Hepatocyte (in vitro differentiated cells): ENCODE measurements at regions not wholly inside any gene's neighbourhood (a gene's known extent, or its start where the extent isn't known, plus 50 kb on each side); places are given as distances from the start of the nearest gene placed in this dataset.
"Not testable (repeated sequence)": the region's sequence is repeated elsewhere in the genome, so short reads cannot be mapped to it uniquely, and the experiment has no call there.

Source experiments
- DNase-seq: peaks from one replicate; pipeline ENCODE4 v3.0.0-alpha.2; 2016; ENCODE audit warnings: low spot score
- H2AFZ ChIP-seq: fragments of 200-600 bp; sonication (generic); 2 replicates; pipeline ENCODE4 v1.6.0; 2016; ENCODE audit warnings: antibody characterized with exemption, mild to moderate bottlenecking
- H3K27ac ChIP-seq: fragments of 200-600 bp; sonication (generic); 2 replicates; pipeline ENCODE4 v1.5.1; 2016; ENCODE audit warnings: mild to moderate bottlenecking
- H3K27me3 ChIP-seq: fragments of 200-600 bp; sonication (generic); 2 replicates; pipeline ENCODE4 v1.6.1; 2016
- H3K36me3 ChIP-seq: fragments of 200-600 bp; sonication (generic); replicated peaks from 2 replicates; pipeline ENCODE4 v1.5.1; 2016; ENCODE audit warnings: low read depth; ENCODE audit not compliant: insufficient read depth
- H3K4me1 ChIP-seq: fragments of 200-600 bp; sonication (generic); 2 replicates; pipeline ENCODE4 v1.5.1; 2016; ENCODE audit warnings: mild to moderate bottlenecking, moderate library complexity; ENCODE audit not compliant: insufficient read depth
- H3K4me2 ChIP-seq: fragments of 200-600 bp; sonication (generic); 2 replicates; pipeline ENCODE4 v1.6.0; 2016
- H3K4me3 ChIP-seq: fragments of 200-600 bp; sonication (generic); 2 replicates; pipeline ENCODE4 v1.5.1; 2016; ENCODE audit warnings: mild to moderate bottlenecking
- H3K79me2 ChIP-seq: fragments of 200-600 bp; sonication (generic); 2 replicates; pipeline ENCODE4 v1.6.0; 2017; ENCODE audit warnings: mild to moderate bottlenecking
- H3K9me2 ChIP-seq: fragments of 200-600 bp; sonication (generic); replicated peaks from 2 replicates; pipeline ENCODE4 v1.6.0; 2017; ENCODE audit warnings: mild to moderate bottlenecking; ENCODE audit not compliant: insufficient read depth
- H3K9me3 ChIP-seq: fragments of 200-600 bp; sonication (generic); 2 replicates; pipeline ENCODE4 v1.5.1; 2016; ENCODE audit warnings: low read depth, mild to moderate bottlenecking
- H4K20me1 ChIP-seq: fragments of 200-600 bp; sonication (generic); 2 replicates; pipeline ENCODE4 v1.6.0; 2016; ENCODE audit warnings: mild to moderate bottlenecking; ENCODE audit not compliant: insufficient read depth, poor library complexity, severe bottlenecking
- EZH2 ChIP-seq: fragments of 200-600 bp; sonication (generic); IDR thresholded peaks from 2 replicates; pipeline ENCODE4 v1.6.1; 2016; ENCODE audit warnings: antibody characterized with exemption, mild to moderate bottlenecking, borderline replicate concordance
- EZH2phosphoT487 ChIP-seq: fragments of 200-600 bp; sonication (generic); IDR thresholded peaks from one replicate; pipeline ENCODE4 v1.6.1; 2018; ENCODE audit warnings: antibody characterized with exemption, mild to moderate bottlenecking, low read depth, moderate library complexity; ENCODE audit not compliant: unreplicated experiment, severe bottlenecking
- WGBS: methylation state at CpG from one replicate; pipeline ENCODE4 v1.1.6; 2016; ENCODE audit warnings: low lambda C conversion rate; ENCODE audit errors: missing lambda C conversion rate; 5-methylcytosine and 5-hydroxymethylcytosine counted together
- TF ChIP-seq, protein P1 (sequence below): fragments of 200-600 bp; sonication (generic); IDR thresholded peaks from 2 replicates; pipeline ENCODE4 v1.5.1; 2016; ENCODE audit warnings: antibody characterized with exemption, mild to moderate bottlenecking; ENCODE audit not compliant: poor library complexity

DNA sequence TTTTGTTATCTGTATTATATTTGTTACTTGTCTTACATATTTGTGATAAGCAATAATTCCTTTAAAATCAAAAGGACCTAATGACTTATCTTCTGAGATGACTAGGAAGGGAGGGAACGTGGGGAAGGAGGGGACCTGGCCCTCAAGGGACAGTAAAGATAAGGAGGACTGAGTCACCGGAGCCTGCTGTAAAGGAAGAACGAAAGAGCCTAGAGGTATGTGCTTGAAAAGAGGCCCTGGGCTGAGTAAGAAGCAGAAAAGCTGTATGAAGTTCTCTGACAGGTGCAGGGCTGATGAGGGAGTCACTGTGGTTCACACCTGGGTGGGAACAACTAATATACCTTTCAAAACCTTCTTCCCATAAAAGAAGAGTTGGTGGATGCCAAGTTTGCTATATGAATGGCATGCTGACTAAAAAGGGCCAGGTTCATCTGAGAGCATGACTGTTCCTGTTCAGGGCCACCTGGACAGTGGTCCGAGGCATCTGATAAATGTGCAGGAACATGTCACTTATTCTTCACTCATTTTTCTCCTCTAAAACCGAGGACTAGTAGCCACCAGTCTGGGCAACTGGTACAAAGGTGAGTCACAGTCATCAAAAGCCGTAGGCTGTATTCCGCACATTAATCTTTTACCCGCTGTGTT lies 111.3 kb downstream of the TNFAIP3 start:
- Histone ChIP-seq H3K27ac (peak overlapping the region; percentile 67), H3K36me3 (no peaks in the 10 kb centered on the region), H3K4me2 (no peak overlapping the region), H3K4me1 (peaks cover 6% of the 10 kb centered on the region), H3K9me3 (no peaks in the 10 kb centered on the region), H3K4me3 (no peak overlapping the region), H2AFZ (no peak overlapping the region), H3K27me3 (no peaks in the 10 kb centered on the region), H3K9me2 (no peaks in the 10 kb centered on the region), H3K79me2 (no peaks in the 10 kb centered on the region), H4K20me1 (no peaks in the 10 kb centered on the region)
- WGBS = 52% methylated on average over 8 of the region's 8 CpGs
- TF ChIP-seq, protein P1, sequence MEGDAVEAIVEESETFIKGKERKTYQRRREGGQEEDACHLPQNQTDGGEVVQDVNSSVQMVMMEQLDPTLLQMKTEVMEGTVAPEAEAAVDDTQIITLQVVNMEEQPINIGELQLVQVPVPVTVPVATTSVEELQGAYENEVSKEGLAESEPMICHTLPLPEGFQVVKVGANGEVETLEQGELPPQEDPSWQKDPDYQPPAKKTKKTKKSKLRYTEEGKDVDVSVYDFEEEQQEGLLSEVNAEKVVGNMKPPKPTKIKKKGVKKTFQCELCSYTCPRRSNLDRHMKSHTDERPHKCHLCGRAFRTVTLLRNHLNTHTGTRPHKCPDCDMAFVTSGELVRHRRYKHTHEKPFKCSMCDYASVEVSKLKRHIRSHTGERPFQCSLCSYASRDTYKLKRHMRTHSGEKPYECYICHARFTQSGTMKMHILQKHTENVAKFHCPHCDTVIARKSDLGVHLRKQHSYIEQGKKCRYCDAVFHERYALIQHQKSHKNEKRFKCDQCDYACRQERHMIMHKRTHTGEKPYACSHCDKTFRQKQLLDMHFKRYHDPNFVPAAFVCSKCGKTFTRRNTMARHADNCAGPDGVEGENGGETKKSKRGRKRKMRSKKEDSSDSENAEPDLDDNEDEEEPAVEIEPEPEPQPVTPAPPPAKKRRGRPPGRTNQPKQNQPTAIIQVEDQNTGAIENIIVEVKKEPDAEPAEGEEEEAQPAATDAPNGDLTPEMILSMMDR = no peak
- no peak for TF ChIP-seq EZH2
- TF ChIP-seq EZH2phosphoT487 = no peak
- DNase-seq = peak; percentile 75

DNA sequence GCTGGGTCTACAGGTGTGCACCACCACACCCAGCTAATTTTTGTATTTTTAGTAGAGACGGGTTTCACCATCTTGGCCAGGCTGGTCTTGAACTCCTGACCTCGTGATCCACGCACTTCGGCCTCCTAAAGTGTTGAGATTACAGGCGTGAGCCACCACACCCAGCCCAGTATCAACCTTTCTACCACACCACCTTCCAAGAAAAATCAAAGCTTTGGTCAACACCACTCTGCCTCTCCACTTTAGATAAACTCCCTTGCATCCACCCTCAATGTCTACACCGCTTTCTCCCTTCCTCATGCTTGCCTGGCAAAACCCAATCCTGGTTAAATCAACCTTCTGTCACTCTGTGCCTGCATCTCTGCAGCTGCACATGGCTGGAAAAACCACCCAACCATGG lies 112.2 kb downstream of the TNFAIP3 start:
- H3K4me3 ChIP-seq, H3K9me3 ChIP-seq, H4K20me1 ChIP-seq, H3K9me2 ChIP-seq, H2AFZ ChIP-seq, H3K4me2 ChIP-seq, H3K27me3 ChIP-seq, H3K4me1 ChIP-seq, DNase-seq, H3K79me2 ChIP-seq, H3K36me3 ChIP-seq: not testable (repeated sequence)
- H3K27ac ChIP-seq = peak overlapping the region; percentile 67
- WGBS = 97% methylated on average over 6 of the region's 6 CpGs

DNA sequence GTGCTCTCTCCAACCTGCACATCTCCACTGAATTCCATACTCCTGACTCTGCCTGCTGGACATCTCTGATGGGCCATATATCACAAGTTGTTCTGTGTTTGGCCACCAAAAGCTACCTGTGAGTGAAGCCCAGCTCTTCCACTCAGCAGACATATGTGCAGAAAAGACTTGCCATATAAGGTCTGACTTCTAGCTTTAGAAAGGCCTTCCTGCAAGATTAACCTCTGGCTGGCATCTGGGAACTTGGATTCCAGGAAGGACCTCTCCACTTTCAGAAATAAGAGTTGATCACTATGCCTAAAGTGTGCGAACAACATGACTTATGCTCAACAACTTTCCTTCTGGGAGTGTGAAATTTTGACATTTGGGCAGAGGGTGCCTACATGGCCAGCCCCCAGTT lies 113.7 kb downstream of the TNFAIP3 start:
- Histone ChIP-seq H3K9me2 (no peaks in the 10 kb centered on the region), H3K27me3 (no peaks in the 10 kb centered on the region), H3K27ac (no peak overlapping the region), H3K79me2 (no peaks in the 10 kb centered on the region), H3K4me1 (peaks cover 6% of the 10 kb centered on the region), H2AFZ (no peak overlapping the region), H3K4me3 (no peak overlapping the region), H3K9me3 (no peaks in the 10 kb centered on the region), H4K20me1 (no peaks in the 10 kb centered on the region), H3K36me3 (no peaks in the 10 kb centered on the region), H3K4me2 (no peak overlapping the region)
- TF ChIP-seq, protein P1 = no peak
- no peak for TF ChIP-seq EZH2phosphoT487
- no peak for TF ChIP-seq EZH2
- WGBS = 92% methylated on average over 1 of the region's 1 CpG
- no peak for DNase-seq

- no peaks in the 10 kb centered on the region for H3K27me3 ChIP-seq
- H2AFZ ChIP-seq = no peak overlapping the region
- TF ChIP-seq EZH2phosphoT487 (no peak), EZH2 (no peak)
- TF ChIP-seq, protein P1 = no peak
- no peaks in the 10 kb centered on the region for H3K9me3 ChIP-seq
- H3K79me2 ChIP-seq = no peaks in the 10 kb centered on the region
- no peaks in the 10 kb centered on the region for H3K9me2 ChIP-seq
- 88% methylated on average over 3 of the region's 3 CpGs for WGBS
- no peak overlapping the region for H3K4me3 ChIP-seq
- DNase-seq = no peak
- no peaks in the 10 kb centered on the region for H3K36me3 ChIP-seq
- no peaks in the 10 kb centered on the region for H4K20me1 ChIP-seq
- no peak overlapping the region for H3K4me2 ChIP-seq
- H3K27ac ChIP-seq = no peak overlapping the region
- H3K4me1 ChIP-seq = peaks cover 6% of the 10 kb centered on the region
Measured at GRCh38 chr6:137981758-137982157, 114.7 kb downstream of the TNFAIP3 start.
